GOT3 (cell line): ENCODE measurements at regions not wholly inside any gene's neighbourhood (a gene's known extent, or its start where the extent isn't known, plus 50 kb on each side); places are given as distances from the start of the nearest gene placed in this dataset.

Experiments
- DNase-seq: peaks from one replicate; lab custom pipeline; 2025; ENCODE audit warnings: mixed read lengths; lab: John Stamatoyannopoulos, UW

DNA sequence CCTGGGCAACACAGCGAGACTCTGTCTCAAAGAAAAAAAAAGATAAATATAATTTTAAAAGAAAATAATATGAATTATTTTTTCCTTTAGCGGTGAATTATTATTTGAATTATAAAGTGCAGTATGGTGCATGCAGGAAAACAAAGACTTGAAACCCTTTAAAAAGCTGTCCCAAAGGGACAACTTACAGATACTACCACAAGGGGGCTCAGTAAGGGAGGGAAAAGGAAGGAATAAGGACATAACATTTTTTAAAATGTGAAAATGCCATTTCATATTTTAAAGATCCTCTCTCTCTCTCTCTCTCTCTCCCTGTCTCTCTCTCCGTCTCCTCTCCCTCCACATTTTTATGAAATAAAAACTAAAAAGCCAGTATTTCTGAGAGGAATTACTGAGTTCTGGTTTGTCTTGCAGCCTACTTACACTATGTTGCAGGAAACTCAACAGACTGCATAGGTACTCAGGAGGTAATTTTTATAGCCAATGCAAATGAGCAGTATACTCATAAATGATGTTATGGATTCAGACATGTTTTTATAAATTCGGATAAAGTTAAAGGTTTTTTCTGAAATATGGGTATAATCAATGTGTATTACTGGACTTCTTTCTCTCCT is 455.0 kb upstream of the GJE1 start:
- no peak for DNase-seq

DNA sequence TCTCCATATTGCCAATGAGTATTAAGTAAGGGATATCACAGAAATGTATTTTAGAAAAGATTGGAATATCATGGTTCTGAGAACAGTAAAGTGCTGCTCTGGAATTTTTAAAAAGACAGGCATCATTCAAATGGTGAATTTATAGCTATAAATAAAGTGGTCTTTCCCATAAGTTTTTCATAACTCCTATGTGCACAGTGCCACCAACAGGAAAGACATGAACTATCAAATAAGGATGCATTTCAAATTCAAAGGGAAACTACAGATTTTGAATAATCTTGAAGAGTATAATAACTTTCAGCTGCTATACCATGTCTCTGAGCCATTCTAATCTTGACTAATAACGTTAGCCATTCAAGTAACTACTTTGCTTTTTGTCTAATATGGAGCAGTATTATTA is 456.8 kb upstream of the GJE1 start:
- no peak for DNase-seq

DNA sequence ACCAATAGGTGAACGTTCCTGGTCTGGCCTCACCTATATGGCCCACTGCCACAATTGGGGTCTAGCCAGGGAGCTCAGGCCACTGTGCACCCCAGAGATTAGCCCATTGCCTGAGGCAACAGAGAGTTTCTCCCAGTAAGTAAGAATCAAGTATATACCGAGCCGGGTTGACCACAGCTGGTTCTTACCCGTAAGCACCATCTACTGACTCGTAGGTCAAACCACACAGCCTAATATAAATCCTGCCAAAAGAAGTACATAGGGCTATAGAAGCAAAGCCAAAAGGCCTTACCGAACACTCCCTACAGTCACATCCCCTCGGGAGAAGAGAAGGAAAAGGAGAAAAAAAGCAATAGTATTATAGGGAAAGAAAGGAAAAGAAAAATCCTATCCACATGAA is 463.6 kb upstream of the GJE1 start:
- no peak for DNase-seq

DNA sequence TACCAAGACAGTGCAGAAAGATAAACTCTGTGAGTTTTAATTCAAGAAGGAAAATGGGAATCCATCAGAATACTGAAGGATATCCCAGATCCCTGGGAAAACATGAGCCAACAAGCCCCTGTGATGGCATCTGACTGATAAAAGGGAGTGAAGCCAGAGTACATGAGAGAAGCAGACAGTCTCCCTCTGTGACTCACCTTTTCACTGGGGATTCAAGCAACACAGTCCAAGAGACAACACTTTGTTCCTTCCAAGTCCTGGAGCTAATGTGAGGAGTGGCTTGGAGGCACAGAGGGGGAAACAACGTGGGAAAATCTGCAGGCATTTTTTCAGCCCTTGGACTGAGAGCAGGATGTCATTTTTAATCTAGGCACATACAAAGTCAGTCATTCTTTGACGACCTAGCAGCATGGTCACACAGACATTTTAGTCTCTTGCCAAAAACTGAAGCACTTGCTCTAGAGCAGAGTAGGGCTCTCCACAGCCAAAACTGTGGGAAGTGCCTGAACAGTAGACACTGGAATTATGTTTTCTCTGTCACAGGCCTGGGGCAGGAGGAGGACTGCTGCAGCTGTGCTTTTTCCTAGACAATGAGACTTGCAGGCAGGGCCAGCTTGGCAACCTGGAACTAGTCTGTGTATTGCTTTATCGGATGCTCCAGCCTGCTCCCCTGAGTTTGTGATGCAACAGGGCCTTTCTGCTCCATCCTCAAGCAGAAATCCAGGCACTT is 465.0 kb upstream of the GJE1 start:
- DNase-seq, result no peak

DNA sequence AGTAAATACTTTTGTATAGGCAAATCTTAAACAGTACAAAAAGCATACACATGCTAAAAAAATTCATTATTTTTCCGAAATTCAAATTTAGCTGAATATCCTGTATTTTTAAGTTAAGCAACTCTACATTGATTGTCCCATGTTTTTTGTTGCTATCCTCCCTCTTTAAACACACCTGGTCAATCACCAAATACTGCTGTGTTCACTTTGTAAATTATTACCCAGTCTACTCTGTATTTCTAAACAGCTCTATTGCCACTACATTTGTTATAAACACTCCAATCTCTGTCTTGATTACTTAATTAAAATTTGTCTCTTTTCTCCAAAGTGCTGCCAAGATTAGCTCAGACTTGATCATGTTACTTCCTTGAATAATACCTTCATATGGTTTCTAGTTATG is 466.5 kb upstream of the GJE1 start:
- DNase-seq, result no peak

DNA sequence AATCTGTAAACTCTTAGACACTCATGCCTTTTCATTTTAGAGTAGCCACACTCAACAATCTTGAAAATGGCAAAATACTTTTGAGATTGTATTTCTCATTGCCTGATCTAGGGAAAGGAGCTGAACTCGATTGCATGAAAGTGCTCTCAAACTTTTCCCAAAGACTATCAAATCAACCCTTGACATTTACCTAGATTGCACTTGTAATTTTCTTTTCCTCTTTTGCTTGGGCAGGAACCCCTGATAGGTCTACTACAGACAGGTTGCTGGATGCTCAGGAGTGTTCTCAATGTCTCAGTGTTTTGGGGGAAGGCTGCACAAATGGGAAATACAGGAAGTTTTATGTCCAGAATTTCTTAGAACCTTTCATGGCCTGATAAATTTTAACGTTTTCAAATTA is 468.0 kb upstream of the GJE1 start:
- no peak for DNase-seq

DNA sequence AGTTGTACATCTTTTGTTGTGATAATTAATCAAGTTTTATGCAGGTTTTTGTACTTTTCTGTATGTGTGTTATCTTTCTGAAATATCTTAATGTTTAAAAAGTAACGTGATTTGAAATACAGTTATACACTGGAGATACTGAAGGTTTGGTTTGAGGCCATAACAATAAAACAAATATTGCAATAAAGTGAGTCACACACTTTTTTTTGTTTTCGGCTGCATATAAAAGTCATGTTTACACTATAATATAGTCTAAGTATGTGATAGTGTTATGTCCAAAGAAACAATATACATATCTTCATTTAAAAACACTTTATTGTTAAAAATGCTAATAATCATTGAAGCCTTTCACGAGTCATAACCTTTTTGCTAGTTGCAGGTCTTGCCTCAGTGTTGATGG is 473.1 kb upstream of the GJE1 start:
- DNase-seq, result no peak

DNA sequence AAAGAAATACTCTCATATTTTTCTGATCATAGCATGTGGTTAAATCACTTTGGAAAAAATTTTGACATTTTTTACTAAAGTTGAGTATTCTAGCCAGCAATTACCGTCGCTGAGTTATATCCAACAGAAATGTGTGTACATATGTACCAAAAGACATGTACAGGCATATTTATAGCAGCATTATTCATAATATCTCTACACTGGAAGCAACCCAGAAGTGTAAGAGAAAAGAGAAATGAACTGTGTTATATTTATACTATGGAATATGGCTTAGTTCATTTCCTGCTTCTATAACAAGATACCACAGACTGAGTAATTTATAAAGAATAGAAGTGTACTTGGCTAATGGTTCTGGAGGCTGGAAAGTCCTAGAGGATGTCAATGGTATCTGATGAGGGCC is 474.0 kb upstream of the GJE1 start:
- no peak for DNase-seq

DNA sequence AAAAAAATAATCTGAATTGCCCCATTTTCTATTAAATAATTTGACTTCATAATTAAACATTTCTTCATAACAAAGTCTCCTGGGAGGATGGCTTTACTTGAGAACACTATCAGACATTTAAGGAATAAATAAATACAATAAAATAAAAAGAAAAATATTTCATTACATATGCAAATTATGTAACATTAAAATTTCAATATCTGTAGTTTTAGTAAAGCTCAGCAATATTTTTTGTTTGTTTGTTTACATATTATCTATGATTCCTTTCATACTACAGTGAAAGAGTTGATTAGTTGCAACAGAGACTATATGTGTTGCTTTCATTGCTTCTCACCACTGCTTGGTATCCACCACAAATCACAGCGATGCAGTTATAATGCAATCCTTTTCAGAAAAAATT is 474.9 kb upstream of the GJE1 start:
- DNase-seq, result no peak

DNA sequence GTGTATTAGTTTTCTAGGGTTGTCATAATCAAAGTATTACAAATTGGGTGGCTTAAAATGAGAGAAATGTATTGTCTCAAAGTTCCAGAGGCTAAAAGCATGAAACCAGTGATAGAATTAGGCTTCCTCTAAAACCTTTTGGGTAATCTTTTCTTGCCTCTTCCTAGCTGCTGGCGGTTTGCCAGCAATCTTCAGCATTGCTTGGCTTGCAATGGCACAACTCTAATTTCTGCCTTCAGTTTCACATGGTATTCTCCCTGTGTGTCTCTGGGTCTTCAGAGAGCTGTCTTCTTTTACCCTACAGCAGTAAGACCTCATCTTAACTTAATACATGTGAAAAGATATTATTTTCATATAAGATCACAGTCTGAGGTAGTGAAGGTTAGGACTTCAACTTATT is 479.1 kb upstream of the GJE1 start:
- no peak for DNase-seq

DNA sequence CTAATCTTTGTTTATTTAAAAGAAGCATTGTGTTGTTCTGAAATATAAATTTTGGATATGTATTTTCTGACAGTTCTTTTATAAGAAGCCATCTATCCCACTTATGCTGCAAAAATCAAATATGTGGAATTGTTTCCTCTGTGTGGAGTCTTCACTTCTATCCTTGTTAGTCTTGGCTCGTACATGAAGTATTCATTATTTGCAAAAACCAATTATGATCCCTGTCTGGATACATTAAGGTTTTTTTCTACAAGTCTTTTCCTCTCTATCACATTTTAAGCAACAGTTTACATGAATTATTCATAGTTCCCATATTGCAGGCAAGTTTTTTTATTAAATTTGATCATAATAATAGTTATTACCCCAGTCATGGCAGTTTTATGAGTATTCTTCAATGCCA is 490.8 kb upstream of the GJE1 start:
- DNase-seq, result no peak

DNA sequence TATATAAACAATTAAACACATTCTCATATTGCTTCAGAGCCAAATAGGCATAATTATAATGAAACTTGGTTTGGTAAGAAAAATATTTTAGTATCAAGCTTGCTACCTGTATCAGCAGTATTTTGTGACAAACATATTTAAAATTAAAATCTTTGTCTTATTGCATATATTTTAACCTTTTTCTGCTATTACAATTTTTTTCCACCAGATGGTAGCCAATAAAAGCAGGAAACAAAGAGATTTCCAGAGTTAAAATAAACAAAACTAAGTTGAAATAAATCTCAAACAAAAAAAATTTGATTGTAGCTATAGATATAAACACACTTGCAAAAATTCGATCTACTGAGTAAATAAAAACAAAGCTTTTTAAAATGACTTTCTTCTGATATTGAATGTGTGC is 491.3 kb upstream of the GJE1 start:
- DNase-seq, result no peak

DNA sequence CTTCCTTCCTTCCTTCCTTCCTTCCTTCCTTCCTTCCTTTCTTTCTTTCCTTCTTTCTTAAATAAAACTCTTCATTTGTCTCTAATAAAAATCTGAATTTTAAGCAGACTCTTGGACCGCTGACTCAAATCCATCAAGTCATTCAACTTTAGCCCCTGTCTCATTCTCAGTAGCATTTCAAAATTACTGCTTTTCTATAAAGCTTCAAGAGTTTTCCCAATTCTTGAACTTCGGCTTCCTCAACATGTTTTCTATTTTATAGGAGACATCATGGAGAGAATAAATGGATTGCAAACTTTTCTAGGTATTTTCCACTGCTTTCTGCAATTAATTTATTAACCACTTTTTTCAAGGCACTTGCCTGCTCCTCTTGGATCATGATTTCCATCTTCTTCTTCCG is 497.1 kb upstream of the GJE1 start:
- no peak for DNase-seq

DNA sequence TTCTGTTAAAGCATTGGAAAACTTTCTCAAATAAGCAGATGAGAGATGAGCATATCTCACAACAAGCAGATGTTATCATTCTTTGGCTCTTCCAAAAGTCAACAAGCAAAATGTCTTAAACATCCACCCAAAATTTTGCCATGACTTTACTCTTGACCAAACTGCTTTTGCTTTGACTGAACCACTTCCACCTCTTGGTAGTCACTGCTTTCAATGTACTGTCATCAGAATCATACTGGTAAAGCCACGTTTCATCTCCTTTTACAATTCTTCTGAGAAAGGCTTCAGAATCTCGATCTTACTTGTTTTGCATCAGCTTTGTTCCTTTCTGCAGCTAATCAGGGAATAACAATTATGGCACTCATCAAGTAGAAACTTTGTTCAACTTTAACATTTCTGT is 498.5 kb upstream of the GJE1 start:
- DNase-seq, result no peak

DNA sequence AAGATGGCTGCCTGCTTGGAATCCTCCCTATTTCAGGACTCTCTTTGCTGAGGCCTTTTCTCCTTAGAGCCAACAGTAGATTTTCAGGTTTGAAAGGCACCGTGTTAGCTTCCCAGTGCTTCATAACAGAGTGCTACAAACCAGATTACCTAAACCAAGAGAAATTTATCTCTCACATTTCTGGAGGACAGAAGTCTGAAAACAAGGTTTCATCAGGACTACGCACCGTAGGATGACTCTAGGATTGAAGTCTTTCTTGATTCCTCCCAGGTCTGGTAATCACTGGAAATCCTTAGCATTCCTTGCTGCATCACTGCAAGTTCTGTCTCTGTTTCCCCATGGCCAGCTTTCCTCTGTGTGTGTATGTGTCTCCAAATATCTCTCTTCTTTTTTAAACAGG is 508.4 kb upstream of the GJE1 start:
- DNase-seq, result no peak

DNA sequence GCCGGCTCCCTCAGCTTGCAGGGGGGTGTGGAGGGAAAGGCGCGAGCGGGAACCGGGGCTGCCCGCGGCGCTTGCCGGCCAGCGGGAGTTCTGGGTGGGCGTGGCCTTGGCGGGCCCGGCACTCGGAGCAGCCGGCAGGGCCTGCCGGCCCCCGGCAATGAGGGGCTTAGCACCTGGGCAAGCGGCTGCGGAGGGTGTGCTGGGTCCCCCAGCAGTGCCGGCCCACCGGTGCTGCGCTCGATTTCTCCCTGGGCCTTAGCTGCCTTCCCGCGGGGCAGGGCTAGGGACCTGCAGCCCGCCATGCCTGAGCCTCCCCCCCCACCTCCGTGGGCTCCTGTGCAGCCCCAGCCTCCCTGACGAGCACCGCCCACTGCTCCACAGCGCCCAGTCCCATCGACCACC is 514.5 kb upstream of the GJE1 start:
- no peak for DNase-seq

DNA sequence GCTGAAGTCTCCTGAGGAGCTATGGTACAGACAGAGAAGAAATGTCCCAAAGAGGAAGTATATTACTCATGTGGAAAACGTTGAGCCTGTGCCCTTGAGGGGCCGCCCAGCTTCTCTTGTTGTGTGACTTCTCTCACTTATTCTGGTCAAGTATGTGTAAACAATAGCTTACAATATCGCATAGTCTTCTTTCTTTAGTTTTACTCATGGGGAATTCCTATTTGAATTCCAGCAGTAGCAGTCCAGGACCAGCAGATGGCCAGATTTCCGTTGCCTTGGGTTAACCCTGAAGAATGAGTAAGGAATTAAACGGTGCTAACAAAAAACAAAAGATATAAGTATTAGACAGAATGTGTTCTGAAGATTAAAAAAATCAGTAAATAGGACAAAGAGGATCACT is 522.0 kb upstream of the GJE1 start:
- DNase-seq, result no peak

DNA sequence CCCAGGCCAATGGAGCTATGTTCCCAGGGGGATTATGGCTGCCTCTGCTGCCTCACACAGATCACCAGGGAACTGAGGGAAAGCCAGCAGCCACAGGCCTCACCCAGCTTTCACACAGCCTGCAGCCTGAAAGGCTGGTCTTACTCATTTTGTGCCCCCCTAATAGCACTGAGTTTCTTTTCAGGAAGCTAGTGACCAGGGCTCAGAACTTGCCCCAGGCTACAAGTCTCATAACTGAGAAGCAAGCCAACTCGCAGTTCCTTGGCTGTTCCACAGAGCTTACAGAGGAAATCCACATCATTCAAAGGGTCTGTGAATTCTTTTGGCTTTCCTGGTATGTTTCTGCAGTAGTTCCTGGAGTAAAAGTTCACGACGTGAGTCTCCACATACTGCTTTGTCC is 524.8 kb upstream of the GJE1 start:
- DNase-seq, result no peak

DNA sequence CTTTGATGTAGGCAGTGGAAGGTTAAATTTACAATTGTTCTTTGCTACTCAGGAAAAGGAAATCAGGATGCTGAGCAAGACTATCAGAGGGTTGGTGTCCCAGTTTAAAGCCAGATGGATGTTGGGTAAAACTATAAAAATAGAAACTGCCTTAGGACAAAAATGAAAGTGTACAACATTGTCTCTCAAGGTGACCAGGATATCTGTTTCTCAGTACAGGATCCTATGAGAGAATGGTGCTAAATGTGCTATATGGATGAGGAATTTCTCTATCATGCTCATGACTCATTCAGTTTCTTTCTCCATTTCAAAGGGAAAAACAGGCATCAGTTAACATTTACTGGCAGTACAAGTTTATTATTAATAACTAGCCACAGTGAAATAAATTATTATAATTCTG is 534.2 kb upstream of the GJE1 start:
- DNase-seq, result no peak

DNA sequence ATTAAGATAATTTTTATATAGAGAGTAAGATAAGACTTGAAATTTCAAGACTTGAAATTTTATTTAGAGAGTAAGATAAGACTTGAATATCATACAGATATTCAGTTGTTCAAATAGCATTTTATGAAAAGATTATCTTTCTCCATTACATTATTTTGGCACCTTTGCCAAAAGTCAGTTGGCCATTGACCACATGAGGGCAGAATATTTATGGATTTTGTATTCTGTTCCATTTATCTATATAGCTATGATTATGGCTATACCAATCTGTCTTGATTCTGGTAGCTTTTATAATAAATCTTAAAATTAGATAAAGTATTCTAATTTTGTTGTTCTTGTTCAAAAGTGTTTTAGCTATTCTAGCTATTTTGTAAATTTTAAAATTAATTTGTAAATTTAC is 537.9 kb upstream of the GJE1 start:
- no peak for DNase-seq

DNA sequence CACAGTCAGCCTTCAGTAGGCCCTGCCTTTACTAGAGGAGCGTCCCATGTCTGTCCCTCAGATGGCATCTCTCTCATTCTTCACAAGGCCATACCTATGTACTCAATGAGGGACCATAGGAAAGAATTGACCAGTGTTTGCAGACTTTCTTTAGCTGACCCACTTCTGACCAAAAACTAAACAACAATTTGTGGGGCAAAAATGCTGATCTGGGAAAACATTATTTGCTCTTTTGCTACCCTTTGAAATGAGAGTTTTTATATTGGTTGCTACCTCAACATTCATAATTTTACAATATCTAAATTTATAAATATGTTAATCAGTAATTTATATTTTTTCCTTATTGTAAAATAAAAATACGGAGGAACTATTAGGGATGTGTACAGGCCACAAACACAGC is 539.4 kb upstream of the GJE1 start:
- DNase-seq, result no peak

DNA sequence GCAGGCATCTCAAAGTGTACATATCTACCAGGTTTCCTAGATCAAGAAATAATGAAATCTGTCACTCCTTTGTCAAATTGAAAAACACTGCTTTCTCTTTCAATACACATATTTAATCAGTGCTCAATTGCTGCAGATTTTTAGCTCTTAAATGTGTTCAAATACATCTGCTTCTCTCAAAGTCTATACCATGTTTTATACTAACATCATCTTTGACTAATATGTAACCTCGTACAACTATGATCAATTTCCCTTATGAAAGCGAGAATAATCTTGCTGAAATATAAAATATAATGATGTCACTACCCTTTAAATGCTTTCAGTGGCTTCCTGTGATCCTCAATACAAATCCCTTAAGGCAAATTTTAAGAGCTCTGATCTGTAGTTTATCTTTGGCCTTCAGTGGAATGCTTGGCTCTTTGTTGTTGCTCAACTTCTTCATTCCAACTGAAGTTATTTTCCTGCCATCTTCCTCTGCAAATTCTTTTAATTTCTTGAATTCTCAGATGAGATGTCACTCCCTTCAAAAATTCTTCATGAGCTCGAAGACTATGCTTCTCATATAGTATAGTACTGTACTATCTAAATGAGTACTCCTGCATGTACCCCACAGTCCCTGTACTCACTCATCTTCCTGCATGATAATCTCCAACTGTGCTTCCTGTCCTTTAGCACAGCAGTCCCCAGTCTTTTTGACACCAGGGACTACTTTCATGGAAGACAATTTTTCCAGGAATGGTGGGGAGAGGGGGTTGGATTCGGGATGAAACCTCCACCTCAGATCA is 545.1 kb upstream of the GJE1 start:
- DNase-seq, result no peak

DNA sequence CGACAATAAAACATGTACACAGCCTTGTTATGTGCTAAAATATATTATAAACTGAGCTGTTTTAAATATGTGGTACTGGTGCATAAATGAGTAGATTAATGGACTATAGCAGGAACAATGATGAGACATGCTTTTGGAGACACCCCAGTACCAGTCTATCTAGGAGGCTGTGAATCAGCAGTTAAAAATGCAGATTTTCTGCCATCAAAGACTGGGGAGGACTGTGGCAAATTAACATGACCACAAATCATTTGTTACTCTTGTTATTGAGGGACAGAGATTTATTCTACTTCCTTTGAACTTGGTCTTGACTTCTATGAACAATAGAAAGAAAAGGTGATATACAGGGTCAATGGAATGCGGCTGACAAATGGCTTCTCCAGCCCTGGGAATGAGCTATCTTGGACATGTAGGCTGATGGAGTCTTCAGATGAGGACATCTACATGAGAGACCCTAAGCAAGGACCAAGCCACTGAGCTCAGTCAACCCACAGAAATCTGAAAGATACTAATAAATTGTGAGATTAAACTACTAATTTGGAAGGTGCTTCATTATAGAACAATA is 551.7 kb upstream of the GJE1 start:
- no peak for DNase-seq
